ENCODE measurements at regions not wholly inside any gene's neighbourhood (a gene's known extent, or its start where the extent isn't known, plus 50 kb on each side); places are given as distances from the start of the nearest gene placed in this dataset.

- no peak for DNase-seq
- ATAC-seq, result no peak
Measured at GRCh38 chr6:165746331-165746730, 83.3 kb upstream of the PDE10A start.

GRCh38 chr6:165745492-165745891 is 82.5 kb upstream of the PDE10A start:
- H3K27ac ChIP-seq, result no peak overlapping the region
- DNase-seq, result no peak
- TF ChIP-seq CTCF (IDR thresholded peaks at IDR 0.05 in 4 of 5, conservative IDR thresholded peaks at IDR 0.05 in 1 of 5) (no peak), POLR2A (IDR thresholded peaks at IDR 0.05) (no peak)

More at GRCh38 chr6:165746331-165746730, 83.3 kb upstream of the PDE10A start:
- Histone ChIP-seq H3K27ac (no peak overlapping the region), H3K27me3 (no peaks in the 10 kb centered on the region), H3K4me3 (no peak overlapping the region), H3K9me3 (no peaks in the 10 kb centered on the region), H3K4me1 (peaks cover 0 to 4% of the 10 kb centered on the region in 2 donors), H3K36me3 (no peaks in the 10 kb centered on the region)
- intact Hi-C loops (cut with DNase I; ENCODE audit: low total_unique reads), result no loop called here
- in situ Hi-C loops (cut with MboI; ENCODE audit: low sequenced_read_pairs in 4 of 4), result no loop called here
- TF ChIP-seq POLR2A (IDR thresholded peaks at IDR 0.05) (no peak), CTCF (IDR thresholded peaks at IDR 0.05 in 4 of 5, conservative IDR thresholded peaks at IDR 0.05 in 1 of 5) (no peak)

GRCh38 chr6:165744555-165745228 is 81.7 kb upstream of the PDE10A start:
- Histone ChIP-seq H3K27ac (no peak overlapping the region), H3K36me3 (no peaks in the 10 kb centered on the region), H3K4me1 (peaks cover 0 to 4% of the 10 kb centered on the region in 2 donors), H3K9me3 (no peaks in the 10 kb centered on the region), H3K27me3 (no peaks in the 10 kb centered on the region), H3K4me3 (no peak overlapping the region)
- DNase-seq, result no peak
- in situ Hi-C loops (cut with MboI; ENCODE audit: low sequenced_read_pairs in 4 of 4) (no loop called here), intact Hi-C loops (cut with DNase I; ENCODE audit: low total_unique reads) (no loop called here)
- no peak for ATAC-seq
- TF ChIP-seq POLR2A (IDR thresholded peaks at IDR 0.05) (no peak), CTCF (IDR thresholded peaks at IDR 0.05 in 4 of 5, conservative IDR thresholded peaks at IDR 0.05 in 1 of 5) (no peak)

More at GRCh38 chr6:165745492-165745891, 82.5 kb upstream of the PDE10A start:
- in situ Hi-C loops (cut with MboI; ENCODE audit: low sequenced_read_pairs in 4 of 4) (no loop called here), intact Hi-C loops (cut with DNase I; ENCODE audit: low total_unique reads) (no loop called here)
- Histone ChIP-seq H3K36me3 (no peaks in the 10 kb centered on the region), H3K9me3 (no peaks in the 10 kb centered on the region), H3K4me3 (no peak overlapping the region), H3K27me3 (no peaks in the 10 kb centered on the region), H3K4me1 (peaks cover 0 to 4% of the 10 kb centered on the region in 2 donors)
- ATAC-seq, result no peak

GRCh38 chr6:165743366-165743898 is 80.4 kb upstream of the PDE10A start:
- H3K27ac ChIP-seq, result no peak overlapping the region
- no peaks in the 10 kb centered on the region for H3K9me3 ChIP-seq
- H3K27me3 ChIP-seq, result no peaks in the 10 kb centered on the region
- peaks cover 0 to 4% of the 10 kb centered on the region in 2 donors for H3K4me1 ChIP-seq
- no peaks in the 10 kb centered on the region for H3K36me3 ChIP-seq
- in situ Hi-C loops (cut with MboI; ENCODE audit: low sequenced_read_pairs in 4 of 4), result no loop called here
- ATAC-seq (no peak), DNase-seq (no peak)
- intact Hi-C loops (cut with DNase I; ENCODE audit: low total_unique reads), result no loop called here
- no peak overlapping the region for H3K4me3 ChIP-seq
- TF ChIP-seq CTCF (IDR thresholded peaks at IDR 0.05 in 4 of 5, conservative IDR thresholded peaks at IDR 0.05 in 1 of 5) (no peak), POLR2A (IDR thresholded peaks at IDR 0.05) (no peak)

All from gastrocnemius medialis (tissue), 4 donors.